ENCODE measurements at regions not wholly inside any gene's neighbourhood (a gene's known extent, or its start where the extent isn't known, plus 50 kb on each side); places are given as distances from the start of the nearest gene placed in this dataset.

- Histone ChIP-seq H4K20me1 (ENCODE audit: insufficient read depth) (no peaks in the 10 kb centered on the region), H3K27me3 (ENCODE audit: insufficient read depth, low read depth) (no peaks in the 10 kb centered on the region), H2AFZ (no peak overlapping the region), H3K4me3 (no peak overlapping the region), H3K79me2 (ENCODE audit: low read depth) (no peaks in the 10 kb centered on the region), H3F3A (ENCODE audit: insufficient read depth, low read depth) (no peaks in the 10 kb centered on the region), H3K4me1 (replicated peaks; ENCODE audit: insufficient read depth) (peaks cover 7% of the 10 kb centered on the region; the same call in 1 of the 2 replicates), H3K9me3 (ENCODE audit: insufficient read depth, low read depth) (no peaks in the 10 kb centered on the region; the same call in 1 of the 2 replicates), H3K9me2 (ENCODE audit: insufficient read depth) (no peaks in the 10 kb centered on the region), H3K36me3 (ENCODE audit: low read depth) (no peaks in the 10 kb centered on the region), H3K27ac (no peak overlapping the region), H3K4me2 (no peak overlapping the region)
- no peak for TF ChIP-seq CTCF (conservative IDR thresholded peaks at IDR 0.05)
- no peak for TF ChIP-seq EZH2 (IDR thresholded peaks at IDR 0.05; ENCODE audit: low read depth)
- no TSS peak for BruUV-seq (replicated peaks)
- CTCF ChIA-PET = no interaction called here
- intact Hi-C loops (cut with micrococcal nuclease; ENCODE audit: unreplicated experiment) = no loop called here
- no peak for DNase-seq
- POLR2A ChIA-PET (ENCODE audit: unreplicated experiment) = no interaction called here
These were observed 462.0 kb upstream of the MAF start for GRCh38 chr16:80062361-80063030.

- no peak for TF ChIP-seq EZH2 (IDR thresholded peaks at IDR 0.05; ENCODE audit: low read depth)
- intact Hi-C loops (cut with micrococcal nuclease; ENCODE audit: unreplicated experiment) = no loop called here
- ChIA-PET POLR2A (ENCODE audit: unreplicated experiment) (no interaction called here), CTCF (no interaction called here)
- no peak for DNase-seq
- H3F3A ChIP-seq (ENCODE audit: insufficient read depth, low read depth) = no peaks in the 10 kb centered on the region
- H3K27ac ChIP-seq = no peak overlapping the region
- H3K4me2 ChIP-seq = no peak overlapping the region
- H2AFZ ChIP-seq = no peak overlapping the region
- 0 out of 2 replicates have a peak, but pooled peaks cover 3% of the 10 kb centered on the region for H3K4me1 ChIP-seq (replicated peaks; ENCODE audit: insufficient read depth)
- no TSS peak for BruUV-seq (replicated peaks)
- H3K27me3 ChIP-seq (ENCODE audit: insufficient read depth, low read depth) = no peaks in the 10 kb centered on the region
- no peaks in the 10 kb centered on the region for H3K9me2 ChIP-seq (ENCODE audit: insufficient read depth)
- H4K20me1 ChIP-seq (ENCODE audit: insufficient read depth) = no peaks in the 10 kb centered on the region
- no peaks in the 10 kb centered on the region; the same call in 1 of the 2 replicates for H3K9me3 ChIP-seq (ENCODE audit: insufficient read depth, low read depth)
- no peaks in the 10 kb centered on the region for H3K79me2 ChIP-seq (ENCODE audit: low read depth)
- H3K36me3 ChIP-seq (ENCODE audit: low read depth) = no peaks in the 10 kb centered on the region
- no peak overlapping the region for H3K4me3 ChIP-seq
These were observed 459.9 kb upstream of the MAF start for GRCh38 chr16:80060470-80060869.

- no peaks in the 10 kb centered on the region for H3K79me2 ChIP-seq (ENCODE audit: low read depth)
- ChIA-PET POLR2A (ENCODE audit: unreplicated experiment) (no interaction called here), CTCF (no interaction called here)
- H3K9me3 ChIP-seq (ENCODE audit: insufficient read depth, low read depth) = no peaks in the 10 kb centered on the region; the same call in 1 of the 2 replicates
- no TSS peak for BruUV-seq (replicated peaks)
- no peak overlapping the region for H3K27ac ChIP-seq
- no peaks in the 10 kb centered on the region for H4K20me1 ChIP-seq (ENCODE audit: insufficient read depth)
- no peak for DNase-seq
- H3K4me2 ChIP-seq = no peak overlapping the region
- H2AFZ ChIP-seq = no peak overlapping the region
- TF ChIP-seq EZH2 (IDR thresholded peaks at IDR 0.05; ENCODE audit: low read depth) = no peak
- TF ChIP-seq CTCF (conservative IDR thresholded peaks at IDR 0.05) = no peak
- intact Hi-C loops (cut with micrococcal nuclease; ENCODE audit: unreplicated experiment) = no loop called here
- H3F3A ChIP-seq (ENCODE audit: insufficient read depth, low read depth) = no peaks in the 10 kb centered on the region
- no peaks in the 10 kb centered on the region for H3K9me2 ChIP-seq (ENCODE audit: insufficient read depth)
- H3K4me3 ChIP-seq = no peak overlapping the region
- H3K36me3 ChIP-seq (ENCODE audit: low read depth) = no peaks in the 10 kb centered on the region
- no peaks in the 10 kb centered on the region for H3K4me1 ChIP-seq (replicated peaks; ENCODE audit: insufficient read depth)
- no peaks in the 10 kb centered on the region for H3K27me3 ChIP-seq (ENCODE audit: insufficient read depth, low read depth)
These were observed 459.3 kb upstream of the MAF start for GRCh38 chr16:80059836-80060235.

GRCh38 chr16:80058214-80058613 is 457.7 kb upstream of the MAF start:
- Histone ChIP-seq H3F3A (ENCODE audit: insufficient read depth, low read depth) (no peaks in the 10 kb centered on the region), H3K4me3 (no peak overlapping the region), H3K9me2 (ENCODE audit: insufficient read depth) (no peaks in the 10 kb centered on the region), H3K79me2 (ENCODE audit: low read depth) (no peaks in the 10 kb centered on the region), H3K36me3 (ENCODE audit: low read depth) (no peaks in the 10 kb centered on the region), H2AFZ (no peak overlapping the region), H3K27ac (no peak overlapping the region), H3K4me1 (replicated peaks; ENCODE audit: insufficient read depth) (no peaks in the 10 kb centered on the region), H4K20me1 (ENCODE audit: insufficient read depth) (no peaks in the 10 kb centered on the region), H3K27me3 (ENCODE audit: insufficient read depth, low read depth) (no peaks in the 10 kb centered on the region), H3K4me2 (no peak overlapping the region), H3K9me3 (ENCODE audit: insufficient read depth, low read depth) (no peaks in the 10 kb centered on the region)
- no TSS peak for BruUV-seq (replicated peaks)
- CTCF ChIA-PET = no interaction called here
- DNase-seq = no peak
- POLR2A ChIA-PET (ENCODE audit: unreplicated experiment) = interaction anchor here (0.8 kb wide), 1 partner anchor 1508 kb away, joined by 6 read pairs; no protein-coding TSS in a partner anchor
- no peak for TF ChIP-seq EZH2 (IDR thresholded peaks at IDR 0.05; ENCODE audit: low read depth)
- no peak for TF ChIP-seq CTCF (conservative IDR thresholded peaks at IDR 0.05)
- intact Hi-C loops (cut with micrococcal nuclease; ENCODE audit: unreplicated experiment) = no loop called here

All from PC-9 (cell line).